ENCODE measurements at regions not wholly inside any gene's neighbourhood (a gene's known extent, or its start where the extent isn't known, plus 50 kb on each side); places are given as distances from the start of the nearest gene placed in this dataset.

GRCh38 chr14:31933716-31934115 lies 143.4 kb upstream of the ARHGAP5 start:
- TF ChIP-seq CTCF (IDR thresholded peaks at IDR 0.05) (no peak), EP300 (IDR thresholded peaks at IDR 0.05) (no peak)
